ENCODE measurements at regions not wholly inside any gene's neighbourhood (a gene's known extent, or its start where the extent isn't known, plus 50 kb on each side); places are given as distances from the start of the nearest gene placed in this dataset.

- no peak overlapping the region for H3K4me2 ChIP-seq (ENCODE audit: insufficient read depth in 1 of 2, low read depth in 2 of 2, low read length in 2 of 2)
- no peak overlapping the region for H3K23ac ChIP-seq (ENCODE audit: insufficient read length)
- no peak overlapping the region for H4K91ac ChIP-seq (replicated peaks; ENCODE audit: insufficient read length, low read length)
- no peaks in the 10 kb centered on the region for H4K20me1 ChIP-seq (replicated peaks in 1 of 2; ENCODE audit: control insufficient read depth in 1 of 2, insufficient read depth in 2 of 2, low read length in 2 of 2)
- no peaks in the 10 kb centered on the region for H3K4me1 ChIP-seq (replicated peaks in 1 of 4; ENCODE audit: control insufficient read depth in 3 of 4, insufficient read depth in 4 of 4, low read length in 3 of 4)
- H2BK5ac ChIP-seq (ENCODE audit: low read depth, low read length): no peak overlapping the region
- no peaks in the 10 kb centered on the region for H3K36me3 ChIP-seq (ENCODE audit: control insufficient read depth in 2 of 4, insufficient read depth in 4 of 4, low read length in 3 of 4)
- no peak overlapping the region for H3K18ac ChIP-seq (ENCODE audit: extremely low read depth, low read length)
- FAIRE-seq: no peak
- no peak overlapping the region for H3K27ac ChIP-seq (ENCODE audit: low read depth, low read length)
- no peaks in the 10 kb centered on the region; a peak in 1 of 7 replicates for H3K27me3 ChIP-seq (replicated peaks in 1 of 4; ENCODE audit: control insufficient read depth in 3 of 4, extremely low read depth in 1 of 4, insufficient read depth in 3 of 4, low read length in 3 of 4)
- H3K9ac ChIP-seq (replicated peaks in 1 of 4; ENCODE audit: extremely low read depth in 1 of 4, low read depth in 3 of 4, low read length in 3 of 4): no peak overlapping the region
- H4K8ac ChIP-seq (ENCODE audit: extremely low read depth, insufficient read depth, low read length): no peak overlapping the region
- H3K4ac ChIP-seq (replicated peaks; ENCODE audit: insufficient read length, low read depth, low read length): no peak overlapping the region
- H2BK20ac ChIP-seq (ENCODE audit: low read length): no peak overlapping the region
- H3K4me3 ChIP-seq (ENCODE audit: extremely low read depth in 1 of 4, insufficient read depth in 2 of 4, low read depth in 3 of 4, low read length in 4 of 4): no peak overlapping the region
- no peak for TF ChIP-seq POU5F1 (IDR thresholded peaks at IDR 0.05; ENCODE audit: low read depth, low read length)
- TF ChIP-seq SRF (IDR thresholded peaks at IDR 0.05; ENCODE audit: low read depth, low read length): no peak
- no peak for TF ChIP-seq BACH1 (IDR thresholded peaks at IDR 0.05; ENCODE audit: low read length)
- no peak for TF ChIP-seq NRF1 (IDR thresholded peaks at IDR 0.05; ENCODE audit: low read depth, low read length)
- no peak for TF ChIP-seq TBP (IDR thresholded peaks at IDR 0.05; ENCODE audit: low read depth, low read length)
- TF ChIP-seq EZH2 (IDR thresholded peaks at IDR 0.05; ENCODE audit: low read depth, low read length, severe bottlenecking): no peak
- TF ChIP-seq CREB1 (IDR thresholded peaks at IDR 0.05): no peak
- TF ChIP-seq BCL11A (IDR thresholded peaks at IDR 0.05; ENCODE audit: low read depth in 2 of 2, low read length in 2 of 2): no peak
- TF ChIP-seq SP2 (IDR thresholded peaks at IDR 0.05; ENCODE audit: low read length): no peak
- no peak for TF ChIP-seq ATF3 (IDR thresholded peaks at IDR 0.05; ENCODE audit: insufficient read depth, low read depth, low read length)
- TF ChIP-seq SIRT6 (IDR thresholded peaks at IDR 0.05; ENCODE audit: low read length): no peak
- no peak for TF ChIP-seq RBBP5 (IDR thresholded peaks at IDR 0.05; ENCODE audit: borderline replicate concordance, low read depth, low read length)
- H3K79me1 ChIP-seq (ENCODE audit: low read depth, low read length): no peaks in the 10 kb centered on the region
- no peak overlapping the region for H2BK120ac ChIP-seq (replicated peaks; ENCODE audit: low read depth, low read length)
- no peak overlapping the region for H2AFZ ChIP-seq (ENCODE audit: low read length)
- H2BK15ac ChIP-seq (ENCODE audit: low read length): no peak overlapping the region
- no peak overlapping the region for H2BK12ac ChIP-seq (ENCODE audit: low read depth, low read length)
- no peak for DNase-seq (ENCODE audit: low read depth in 1 of 2, low spot score in 2 of 2)
- no peak overlapping the region for H2AK5ac ChIP-seq (ENCODE audit: low read depth, low read length)
- WGBS, 2 experiments (ENCODE audit: extremely low coverage in 1 of 2, insufficient coverage in 1 of 2, insufficient read length in 1 of 2, insufficient replicate concordance in 2 of 2, low coverage in 1 of 2, low lambda C conversion rate in 2 of 2, missing lambda C conversion rate in 1 of 2): 89% methylated on average over 1 of the region's 1 CpG; no CpG with 5 or more reads in 1 of the 2 experiments
- no peak overlapping the region for H3K14ac ChIP-seq (ENCODE audit: insufficient read length)
- CTCF ChIA-PET (ENCODE audit: partially characterized antibody): no interaction called here
- H3K79me2 ChIP-seq (ENCODE audit: control insufficient read depth in 1 of 2, insufficient read depth in 2 of 2, low read length in 2 of 2): no peaks in the 10 kb centered on the region
- POLR2A ChIA-PET (ENCODE audit: partially characterized antibody): no interaction called here
- H3K23me2 ChIP-seq (ENCODE audit: low read depth, low read length): no peaks in the 10 kb centered on the region
- no peak overlapping the region for H3K56ac ChIP-seq (replicated peaks; ENCODE audit: insufficient read length, low read depth, low read length)
- no peaks in the 10 kb centered on the region for H3K9me3 ChIP-seq (ENCODE audit: insufficient read depth in 2 of 2, low read depth in 1 of 2, low read length in 1 of 2)
- H4K5ac ChIP-seq (ENCODE audit: insufficient read length, low read depth, low read length): no peak overlapping the region
Measured at GRCh38 chr14:38663382-38663781, 407.5 kb upstream of the CLEC14A start.

All from H1 (cell line).